Transverse colon (tissue), 4 donors: ENCODE measurements at regions not wholly inside any gene's neighbourhood (a gene's known extent, or its start where the extent isn't known, plus 50 kb on each side); places are given as distances from the start of the nearest gene placed in this dataset.

Source experiments
- CTCF ChIP-seq, 5 experiments: fragments of 200-600 bp in 3 of 5; fragments of 450-650 bp in 2 of 5; sonication (generic) in 3 of 5; IDR thresholded peaks; 1 replicate in 2 of 5; 2 replicates in 3 of 5; pipeline ENCODE4 v1.5.1; 2016 to 2017; ENCODE audit warnings: antibody characterized with exemption in 5 of 5, inconsistent platforms in 3 of 5, mild to moderate bottlenecking in 2 of 5, moderate library complexity in 1 of 5
- EP300 ChIP-seq: sonication (generic); formaldehyde crosslinking; IDR thresholded peaks from one replicate; pipeline ENCODE4 v1.6.1; 2017; ENCODE audit warnings: antibody characterized with exemption, low read depth
- POLR2A ChIP-seq: fragments of 450-650 bp; IDR thresholded peaks from one replicate; pipeline ENCODE4 v1.6.1; 2016; ENCODE audit warnings: antibody characterized with exemption, mild to moderate bottlenecking, moderate library complexity
- POLR2AphosphoS5 ChIP-seq, 3 donors: sonication (generic); formaldehyde crosslinking; IDR thresholded peaks; one replicate each; pipeline ENCODE4 v1.6.1; 2016; ENCODE audit warnings: antibody characterized with exemption in 3 of 3

- TF ChIP-seq EP300 (no peak), CTCF (IDR thresholded peaks at IDR 0.05) (no peak), POLR2A (no peak), POLR2AphosphoS5 (IDR thresholded peaks at IDR 0.05) (no peak)
Measured at GRCh38 chr10:78937800-78938694, 130.7 kb upstream of the ZMIZ1 start.
